Gastrocnemius medialis (tissue), 4 donors: ENCODE measurements at regions not wholly inside any gene's neighbourhood (a gene's known extent, or its start where the extent isn't known, plus 50 kb on each side); places are given as distances from the start of the nearest gene placed in this dataset.

Experiments
- ATAC-seq, 2 donors: fragments of 150-250 bp; one replicate each; pipeline ENCODE4 v1.9.1; 2016
- DNase-seq, 2 donors: peaks; one replicate each; pipeline ENCODE4 v3.0.0-alpha.2; 2019
- H3K27ac ChIP-seq, 4 donors: fragments of 200-600 bp; sonication (generic); 1 replicate in 1 of 4; 2 replicates in 3 of 4; pipeline ENCODE4 v1.5.1; 2016 to 2018; ENCODE audit warnings: mild to moderate bottlenecking in 2 of 4, moderate library complexity in 1 of 4
- H3K27me3 ChIP-seq, 3 donors: fragments of 200-600 bp; sonication (generic) in 2 of 3; 1 replicate in 1 of 3; 2 replicates in 2 of 3; pipeline versions ENCODE4 v1.5.1 to v1.6.0; 2016 to 2019; ENCODE audit warnings: mild to moderate bottlenecking in 1 of 3, moderate library complexity in 1 of 3
- H3K36me3 ChIP-seq, 2 donors: fragments of 200-600 bp; sonication (generic) in 1 of 2; one replicate each; pipeline ENCODE4 v1.5.1; 2017 to 2018
- H3K4me1 ChIP-seq, 2 donors: fragments of 200-600 bp; sonication (generic) in 1 of 2; one replicate each; pipeline ENCODE4 v1.5.1; 2016 to 2017; ENCODE audit warnings: mild to moderate bottlenecking in 2 of 2
- H3K4me3 ChIP-seq, 4 donors: fragments of 200-600 bp; sonication (generic) in 3 of 4; 1 replicate in 1 of 4; 2 replicates in 3 of 4; pipeline ENCODE4 v1.5.1; 2016 to 2019; ENCODE audit warnings: mild to moderate bottlenecking in 2 of 4
- H3K9me3 ChIP-seq, 3 donors: fragments of 200-600 bp; sonication (generic) in 2 of 3; 1 replicate in 1 of 3; 2 replicates in 2 of 3; pipeline ENCODE4 v1.5.1; 2016 to 2019
- POLR2A ChIP-seq, 2 donors: fragments of 450-650 bp; IDR thresholded peaks; one replicate each; pipeline ENCODE4 v1.6.1; 2017; ENCODE audit warnings: antibody characterized with exemption in 2 of 2, mild to moderate bottlenecking in 2 of 2, moderate library complexity in 2 of 2
- in situ Hi-C, 4 donors: fragments of 200-750 bp; cut with MboI; loops; one replicate each; pipeline versions ENCODE4 v1.15.0 to v1.8.0; 2017; ENCODE audit warnings: low sequenced_read_pairs in 4 of 4
- intact Hi-C: fragments of 100-400 bp; cut with DNase I; formaldehyde crosslinking; loops from one replicate; pipeline ENCODE4 v1.15.1; 2023; ENCODE audit warnings: low total_unique reads
- TF ChIP-seq, protein P1 (sequence below), 5 experiments: fragments of 450-650 bp in 3 of 5; fragments of 200-600 bp in 2 of 5; sonication (generic) in 2 of 5; IDR thresholded peaks in 4 of 5; conservative IDR thresholded peaks in 1 of 5; 1 replicate in 4 of 5; 2 replicates in 1 of 5; pipeline ENCODE4 v1.5.1; 2016 to 2019; ENCODE audit warnings: antibody characterized with exemption in 5 of 5, mild to moderate bottlenecking in 3 of 5, moderate library complexity in 3 of 5

DNA sequence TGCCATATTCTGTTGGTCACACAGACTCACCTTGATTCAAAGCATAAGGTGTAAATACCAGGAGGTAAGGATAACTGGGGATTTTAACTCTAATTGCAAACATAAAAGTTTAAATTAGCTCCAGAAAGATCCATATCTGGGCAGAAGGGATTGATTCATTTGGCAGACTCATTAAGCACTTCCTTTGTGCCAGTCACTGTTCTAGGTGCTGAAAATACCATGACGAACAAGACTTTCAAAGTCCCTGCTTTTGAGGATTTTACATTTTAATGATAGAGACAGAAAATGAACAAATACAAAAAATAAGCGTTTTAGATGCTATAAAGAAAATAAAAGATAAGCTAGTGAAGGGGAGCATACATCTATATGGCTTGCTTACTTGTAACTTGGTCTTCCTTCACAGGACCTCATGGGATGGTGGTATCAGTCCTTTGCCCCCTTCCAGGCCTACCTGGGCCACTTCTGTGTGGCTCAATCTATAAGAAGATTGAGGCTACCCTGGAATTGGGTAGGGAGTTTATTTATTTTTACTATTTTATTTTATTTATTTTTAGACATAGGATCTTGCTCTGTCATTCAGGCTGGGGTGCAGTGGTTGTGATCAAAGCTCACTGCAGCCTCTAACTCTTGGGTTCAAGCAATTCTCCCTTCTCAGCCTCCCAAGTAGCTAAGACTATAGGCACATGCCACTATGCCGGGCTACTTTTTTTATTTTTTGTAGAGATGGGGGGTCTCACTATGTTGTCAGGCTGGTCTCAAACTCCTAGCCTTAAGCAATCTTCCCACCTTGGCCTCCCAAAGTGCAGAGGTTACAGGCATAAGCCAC is 212.8 kb downstream of the MYCN start:
- Histone ChIP-seq H3K4me3 (no peak overlapping the region), H3K27me3 (no peaks in the 10 kb centered on the region), H3K4me1 (no peaks in the 10 kb centered on the region), H3K9me3 (no peaks in the 10 kb centered on the region), H3K36me3 (no peaks in the 10 kb centered on the region), H3K27ac (no peak overlapping the region)
- in situ Hi-C loops (no loop called here), intact Hi-C loops (no loop called here)
- no peak for TF ChIP-seq POLR2A (IDR thresholded peaks at IDR 0.05)
- TF ChIP-seq, protein P1, sequence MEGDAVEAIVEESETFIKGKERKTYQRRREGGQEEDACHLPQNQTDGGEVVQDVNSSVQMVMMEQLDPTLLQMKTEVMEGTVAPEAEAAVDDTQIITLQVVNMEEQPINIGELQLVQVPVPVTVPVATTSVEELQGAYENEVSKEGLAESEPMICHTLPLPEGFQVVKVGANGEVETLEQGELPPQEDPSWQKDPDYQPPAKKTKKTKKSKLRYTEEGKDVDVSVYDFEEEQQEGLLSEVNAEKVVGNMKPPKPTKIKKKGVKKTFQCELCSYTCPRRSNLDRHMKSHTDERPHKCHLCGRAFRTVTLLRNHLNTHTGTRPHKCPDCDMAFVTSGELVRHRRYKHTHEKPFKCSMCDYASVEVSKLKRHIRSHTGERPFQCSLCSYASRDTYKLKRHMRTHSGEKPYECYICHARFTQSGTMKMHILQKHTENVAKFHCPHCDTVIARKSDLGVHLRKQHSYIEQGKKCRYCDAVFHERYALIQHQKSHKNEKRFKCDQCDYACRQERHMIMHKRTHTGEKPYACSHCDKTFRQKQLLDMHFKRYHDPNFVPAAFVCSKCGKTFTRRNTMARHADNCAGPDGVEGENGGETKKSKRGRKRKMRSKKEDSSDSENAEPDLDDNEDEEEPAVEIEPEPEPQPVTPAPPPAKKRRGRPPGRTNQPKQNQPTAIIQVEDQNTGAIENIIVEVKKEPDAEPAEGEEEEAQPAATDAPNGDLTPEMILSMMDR (IDR thresholded peaks at IDR 0.05 in 4 of 5, conservative IDR thresholded peaks at IDR 0.05 in 1 of 5): no peak
- DNase-seq (no peak), ATAC-seq (no peak)

DNA sequence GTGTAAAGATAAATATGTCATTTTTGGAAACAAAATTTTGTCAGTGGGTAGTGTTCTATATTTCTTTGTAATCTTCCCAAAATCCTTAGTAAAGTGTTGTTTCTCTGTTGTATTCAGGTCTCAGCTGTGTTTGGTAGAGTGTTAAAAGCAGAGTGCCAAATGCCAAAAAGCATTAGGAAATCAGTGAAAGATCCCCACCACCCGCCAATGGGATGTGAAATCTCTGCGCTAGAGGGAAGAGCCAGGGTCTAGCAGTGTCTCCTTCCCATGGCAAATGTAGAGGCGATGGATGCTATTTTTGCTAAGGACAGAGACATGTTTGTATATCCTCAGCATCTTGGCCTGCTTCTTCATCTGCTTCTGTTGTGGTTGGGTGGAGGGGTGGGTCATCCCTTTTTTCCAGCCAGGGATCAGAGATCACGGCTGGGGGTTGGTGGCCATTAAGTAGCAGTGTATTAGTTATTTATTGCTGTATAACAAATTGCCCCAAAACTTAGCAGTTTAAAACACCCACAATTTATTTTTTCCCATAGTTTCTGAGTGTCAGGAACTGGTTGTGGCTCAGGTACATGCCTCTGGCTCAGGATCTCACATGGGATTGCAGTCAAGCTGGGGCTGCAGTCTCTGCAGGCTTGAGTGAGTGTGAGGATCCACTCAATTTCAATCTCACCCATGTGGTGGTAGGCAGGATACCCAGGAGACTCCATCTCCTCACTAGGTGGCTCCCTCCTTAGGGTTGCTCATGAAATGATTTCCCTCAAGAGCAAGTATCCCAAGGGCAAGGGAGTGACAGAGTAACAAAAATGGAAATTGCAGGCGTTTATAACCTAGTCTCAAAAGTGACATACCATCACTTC is 211.9 kb downstream of the MYCN start:
- Histone ChIP-seq H3K4me3 (no peak overlapping the region), H3K9me3 (no peaks in the 10 kb centered on the region), H3K36me3 (no peaks in the 10 kb centered on the region), H3K4me1 (no peaks in the 10 kb centered on the region), H3K27me3 (no peaks in the 10 kb centered on the region), H3K27ac (no peak overlapping the region)
- no peak for DNase-seq
- intact Hi-C loops: no loop called here
- in situ Hi-C loops: no loop called here
- TF ChIP-seq, protein P1 (IDR thresholded peaks at IDR 0.05 in 4 of 5, conservative IDR thresholded peaks at IDR 0.05 in 1 of 5): no peak
- TF ChIP-seq POLR2A (IDR thresholded peaks at IDR 0.05): no peak
- no peak for ATAC-seq

DNA sequence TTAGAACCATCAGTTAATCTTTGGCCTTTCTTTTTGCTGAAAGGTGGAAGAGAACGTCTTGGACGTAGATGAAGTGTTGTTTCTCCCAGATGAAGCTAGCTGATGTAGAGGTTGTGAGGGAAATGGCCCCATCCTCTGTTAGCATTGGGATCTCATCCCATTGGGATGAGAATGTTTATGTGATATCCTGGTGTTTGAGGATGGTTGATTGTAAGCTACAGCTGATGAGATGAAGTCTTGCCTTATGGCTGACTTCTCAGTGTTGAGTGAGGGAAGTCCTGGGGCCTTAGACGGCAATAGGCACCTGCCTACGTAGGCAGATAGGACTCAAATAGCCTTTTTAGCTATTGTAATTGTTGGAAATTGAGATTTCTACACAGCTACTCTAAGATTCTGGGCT is 211.3 kb downstream of the MYCN start:
- ATAC-seq (no peak), DNase-seq (no peak)
- Histone ChIP-seq H3K27ac (no peak overlapping the region), H3K36me3 (no peaks in the 10 kb centered on the region), H3K4me3 (no peak overlapping the region), H3K4me1 (no peaks in the 10 kb centered on the region), H3K27me3 (no peaks in the 10 kb centered on the region), H3K9me3 (no peaks in the 10 kb centered on the region)
- intact Hi-C loops (no loop called here), in situ Hi-C loops (no loop called here)
- TF ChIP-seq POLR2A (IDR thresholded peaks at IDR 0.05): no peak
- TF ChIP-seq, protein P1 (IDR thresholded peaks at IDR 0.05 in 4 of 5, conservative IDR thresholded peaks at IDR 0.05 in 1 of 5): no peak

DNA sequence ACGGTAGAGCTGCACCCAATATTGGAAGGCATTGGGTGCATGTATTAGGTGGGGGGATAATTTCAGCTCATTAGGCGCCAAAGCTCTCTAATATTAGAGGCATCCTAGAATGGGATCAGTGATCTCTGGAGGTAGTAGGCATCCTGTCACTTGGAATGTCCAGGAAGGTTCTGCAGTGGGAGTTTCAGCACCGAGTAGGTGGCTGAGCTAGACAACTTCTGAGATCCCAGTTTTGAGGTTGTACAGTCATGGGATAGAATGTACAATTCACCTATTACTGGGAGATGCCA is 210.9 kb downstream of the MYCN start:
- Histone ChIP-seq H3K27me3 (no peaks in the 10 kb centered on the region), H3K9me3 (no peaks in the 10 kb centered on the region), H3K27ac (no peak overlapping the region), H3K36me3 (no peaks in the 10 kb centered on the region), H3K4me3 (no peak overlapping the region), H3K4me1 (no peaks in the 10 kb centered on the region)
- ATAC-seq (no peak), DNase-seq (no peak)
- intact Hi-C loops (no loop called here), in situ Hi-C loops (no loop called here)
- TF ChIP-seq, protein P1 (IDR thresholded peaks at IDR 0.05 in 4 of 5, conservative IDR thresholded peaks at IDR 0.05 in 1 of 5): no peak
- no peak for TF ChIP-seq POLR2A (IDR thresholded peaks at IDR 0.05)
